Fibroblast of the aortic adventitia (primary cell): ENCODE measurements at regions not wholly inside any gene's neighbourhood (a gene's known extent, or its start where the extent isn't known, plus 50 kb on each side); places are given as distances from the start of the nearest gene placed in this dataset.
"Not testable (repeated sequence)": the region's sequence is repeated elsewhere in the genome, so short reads cannot be mapped to it uniquely, and the experiment has no call there.

Experiments used
- DNase-seq: peaks from one replicate; pipeline ENCODE4 v3.0.0-alpha.2; 2010; ENCODE audit warnings: low read depth
- H3K4me3 ChIP-seq: 2 replicates; pipeline ENCODE4 v1.5.1; 2011; ENCODE audit warnings: low read depth, mild to moderate bottlenecking, control low read depth, low read length, moderate library complexity
- CTCF ChIP-seq: IDR thresholded peaks from 2 replicates; pipeline ENCODE4 v1.5.1; 2011; ENCODE audit warnings: mild to moderate bottlenecking, low read length, control low read depth, inconsistent platforms; ENCODE audit not compliant: insufficient read depth

GRCh38 chr6:14598017-14598864 lies 480.7 kb downstream of the CD83 start:
- no peak for TF ChIP-seq CTCF
- H3K4me3 ChIP-seq: no peak overlapping the region
- DNase-seq: no peak

DNA sequence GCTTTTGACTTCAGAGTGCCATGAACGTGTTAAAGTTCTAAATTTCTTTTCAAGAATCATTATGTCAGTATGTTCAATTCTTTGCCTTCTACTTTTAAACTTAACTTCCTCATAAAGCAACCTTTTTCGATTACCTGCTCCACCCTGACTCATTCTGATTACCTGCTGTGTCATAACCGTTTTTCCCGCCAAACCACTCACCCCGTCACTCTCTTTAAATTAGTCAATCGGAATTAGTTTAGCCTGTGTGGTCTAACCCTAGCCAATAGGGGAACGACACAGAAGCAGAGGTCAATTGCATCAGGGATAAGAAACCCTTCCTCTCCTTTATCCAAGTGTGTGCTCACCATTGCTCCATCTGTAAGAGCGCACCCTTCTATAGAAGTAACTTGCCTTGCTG lies 482.7 kb downstream of the CD83 start:
- not testable (repeated sequence) for DNase-seq, H3K4me3 ChIP-seq

GRCh38 chr6:14601490-14601889 lies 483.9 kb downstream of the CD83 start:
- TF ChIP-seq CTCF: no peak
- DNase-seq: no peak
- H3K4me3 ChIP-seq: no peak overlapping the region

DNA sequence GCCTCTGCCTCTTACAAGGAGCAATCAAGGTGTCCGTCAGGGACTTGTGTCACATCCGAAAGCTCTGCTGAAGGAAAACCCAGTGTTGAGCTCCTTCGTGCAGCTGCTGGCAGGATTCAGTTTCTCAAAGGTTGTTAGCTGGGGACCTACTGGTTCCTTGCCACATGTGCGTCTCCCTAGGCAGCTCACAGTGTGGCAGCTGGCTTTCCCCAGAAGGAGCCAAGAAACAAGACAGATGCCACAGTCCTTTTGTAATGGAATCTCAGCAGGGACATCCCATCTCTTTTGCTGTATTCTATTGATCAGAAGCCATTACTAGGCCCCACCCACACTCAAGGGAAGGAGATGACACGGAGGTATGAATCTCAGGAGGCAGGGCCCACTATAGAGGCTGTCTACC lies 488.8 kb downstream of the CD83 start:
- DNase-seq: no peak
- no peak for TF ChIP-seq CTCF
- no peak overlapping the region for H3K4me3 ChIP-seq

- H3K4me3 ChIP-seq: no peak overlapping the region
- TF ChIP-seq CTCF: no peak
- DNase-seq: no peak
Measured at GRCh38 chr6:14610141-14610540, 492.6 kb downstream of the CD83 start.

- DNase-seq: peak; percentile 63
Measured at GRCh38 chr6:14612016-14612980, 494.7 kb downstream of the CD83 start.

More at GRCh38 chr6:14612016-14612980, 494.7 kb downstream of the CD83 start:
- no peak overlapping the region for H3K4me3 ChIP-seq
- TF ChIP-seq CTCF: no peak
